Fibroblast of mammary gland (primary cell): ENCODE measurements at regions not wholly inside any gene's neighbourhood (a gene's known extent, or its start where the extent isn't known, plus 50 kb on each side); places are given as distances from the start of the nearest gene placed in this dataset.

Experiments used
- DNase-seq: peaks from one replicate; pipeline ENCODE4 v3.0.0-alpha.2; 2010; ENCODE audit warnings: low read depth
- H3K4me3 ChIP-seq: 2 replicates; pipeline ENCODE4 v1.5.1; 2011; ENCODE audit warnings: low read depth, mild to moderate bottlenecking, low read length, moderate library complexity; ENCODE audit not compliant: control insufficient read depth
- CTCF ChIP-seq: conservative IDR thresholded peaks from 2 replicates; pipeline ENCODE4 v1.5.1; 2011; ENCODE audit warnings: low read depth, low read length, inconsistent platforms; ENCODE audit not compliant: control insufficient read depth, insufficient read depth

DNA sequence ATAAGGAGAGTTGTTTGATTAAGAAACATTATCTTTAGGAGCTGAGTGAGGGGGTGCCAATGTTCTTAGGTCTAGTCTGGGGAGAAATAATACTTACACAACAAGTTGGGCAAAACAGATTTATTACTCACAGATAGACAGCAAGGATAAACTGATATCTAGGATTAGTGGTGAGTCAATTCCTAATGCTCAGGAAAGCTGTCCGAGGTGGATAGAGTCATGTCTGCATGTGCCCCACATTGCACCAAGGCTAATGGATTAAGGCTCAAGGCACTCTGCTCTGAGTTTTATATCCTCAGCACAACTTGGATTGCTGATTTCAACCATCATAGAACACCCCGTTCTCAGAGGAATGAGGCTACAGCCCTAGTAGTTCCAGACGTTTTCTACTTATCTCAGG, 1042.3 kb downstream of the OTOL1 start:
- peak; percentile 57 for DNase-seq
- no peak for TF ChIP-seq CTCF
- no peak overlapping the region for H3K4me3 ChIP-seq

GRCh38 chr3:162540421-162540820, 1043.8 kb downstream of the OTOL1 start:
- peak; percentile 48 for DNase-seq
- H3K4me3 ChIP-seq: no peak overlapping the region

DNA sequence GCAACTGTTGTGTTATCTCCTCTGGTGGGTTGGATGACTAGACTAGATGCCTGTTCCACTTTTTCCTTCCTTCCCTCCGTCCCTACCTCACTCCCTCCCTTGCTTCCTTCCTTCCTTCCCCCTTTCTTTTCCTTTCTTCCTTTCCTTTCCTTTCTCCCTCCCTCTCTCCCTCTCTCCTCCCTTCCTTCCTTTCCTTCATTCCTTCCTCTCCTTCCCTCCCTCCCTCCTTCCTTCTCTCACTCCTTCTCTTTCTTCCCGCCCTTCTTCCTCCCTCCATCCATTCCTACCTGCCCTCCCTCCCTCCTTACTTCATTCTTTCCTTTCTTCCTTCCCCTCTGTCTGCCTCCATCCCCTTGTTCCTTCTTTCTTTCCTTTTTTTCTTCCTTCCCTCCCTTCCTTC, 1045.3 kb downstream of the OTOL1 start:
- no peak overlapping the region for H3K4me3 ChIP-seq
- no peak for TF ChIP-seq CTCF
- no peak for DNase-seq

More at GRCh38 chr3:162540421-162540820, 1043.8 kb downstream of the OTOL1 start:
- TF ChIP-seq CTCF: no peak

DNA sequence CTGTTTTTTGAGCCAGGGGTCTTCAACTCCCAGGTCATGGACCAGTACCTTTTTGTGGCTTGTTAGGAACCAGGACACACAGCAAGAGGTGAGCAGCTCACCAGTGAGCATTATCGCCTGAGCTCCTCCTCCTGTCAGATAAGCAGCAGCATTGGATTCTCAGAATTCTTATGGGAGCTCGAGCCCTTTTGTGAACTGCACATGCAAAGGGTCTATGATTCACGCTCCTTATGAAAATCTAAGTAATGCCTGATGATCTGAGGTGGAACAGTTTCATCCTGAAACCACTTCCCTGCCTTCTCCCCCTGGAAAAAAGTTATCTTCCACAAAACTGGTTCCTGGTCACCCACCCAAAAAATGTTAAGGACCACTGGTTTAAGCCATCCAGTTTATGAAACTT, 1047.6 kb downstream of the OTOL1 start:
- no peak for DNase-seq
- no peak for TF ChIP-seq CTCF

DNA sequence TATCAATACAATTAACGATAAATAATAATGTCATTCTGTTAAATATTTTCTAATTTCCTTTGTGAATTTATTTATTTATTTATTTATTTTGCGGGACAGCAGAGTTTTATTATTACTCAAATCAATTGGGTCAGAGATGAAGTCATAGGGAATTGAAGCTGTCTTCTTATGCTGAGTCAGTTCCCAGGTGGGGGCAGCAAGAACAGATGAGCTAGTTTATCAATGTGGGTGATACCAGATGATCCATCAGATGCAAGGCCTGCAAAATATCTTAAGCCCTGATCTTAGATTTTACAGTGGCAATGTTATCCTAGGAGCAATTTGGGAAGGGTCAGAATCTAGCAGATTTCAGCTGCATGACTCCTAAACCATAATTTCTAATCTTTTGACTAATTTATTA, 1050.3 kb downstream of the OTOL1 start:
- DNase-seq: peak; percentile 11

More for the DNA sequence above, 1047.6 kb downstream of the OTOL1 start:
- H3K4me3 ChIP-seq: no peak overlapping the region

DNA sequence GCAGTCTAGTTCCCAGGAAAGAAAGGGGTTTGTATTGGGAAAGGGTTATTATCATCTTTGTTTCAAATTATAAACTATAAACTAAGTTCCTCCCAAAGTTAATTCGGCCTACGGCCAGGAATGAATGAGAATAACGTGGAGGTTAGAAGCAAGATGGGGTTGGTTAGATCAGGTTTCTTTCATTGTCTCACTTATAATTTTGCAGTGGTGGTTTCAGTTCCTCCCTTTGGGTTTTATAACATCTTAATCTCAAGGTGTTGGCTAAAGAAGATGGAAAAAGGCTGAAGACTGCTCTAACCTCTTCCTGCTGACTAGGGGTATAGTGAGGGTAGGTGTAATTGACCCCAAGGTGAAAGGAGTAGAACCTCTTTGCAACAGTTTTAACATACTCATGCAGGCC, 1050.7 kb downstream of the OTOL1 start:
- no peak for TF ChIP-seq CTCF
- H3K4me3 ChIP-seq: no peak overlapping the region
- no peak for DNase-seq

More for the DNA sequence above, 1050.3 kb downstream of the OTOL1 start:
- no peak overlapping the region for H3K4me3 ChIP-seq
- TF ChIP-seq CTCF: no peak

DNA sequence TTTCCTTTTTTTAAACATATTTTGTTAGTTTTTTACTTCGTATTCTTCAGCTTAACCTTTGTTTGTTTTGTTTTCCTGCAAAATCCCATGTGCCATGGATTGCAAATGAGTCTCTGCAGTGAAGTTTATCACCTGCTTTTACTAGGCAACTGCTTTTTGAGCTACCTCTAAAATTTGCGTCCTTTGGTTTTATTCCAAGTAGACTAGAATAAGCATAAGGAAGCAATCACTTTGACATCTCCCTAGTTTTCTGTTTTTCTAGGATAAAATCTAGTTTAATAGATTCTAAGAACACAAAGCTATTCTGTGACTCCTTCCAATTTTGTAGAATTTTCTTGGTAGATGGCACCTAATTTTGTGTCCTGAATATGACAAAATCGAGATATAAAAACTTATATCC, 1059.2 kb downstream of the OTOL1 start:
- no peak for TF ChIP-seq CTCF
- no peak overlapping the region for H3K4me3 ChIP-seq

More for the DNA sequence above, 1059.2 kb downstream of the OTOL1 start:
- no peak for DNase-seq
